OCI-LY3 (cell line): ENCODE measurements at regions not wholly inside any gene's neighbourhood (a gene's known extent, or its start where the extent isn't known, plus 50 kb on each side); places are given as distances from the start of the nearest gene placed in this dataset.

Source experiments
- H2AFZ ChIP-seq: fragments of 200-600, 300-600 bp; shearing (Covaris generic); 2 replicates; pipeline ENCODE4 v1.6.0; 2014; ENCODE audit warnings: antibody characterized with exemption, low read depth, low read length
- H3K27ac ChIP-seq: fragments of 200-600, 300-600 bp; sonication (generic); 2 replicates; pipeline ENCODE4 v1.5.1; 2014; ENCODE audit warnings: mild to moderate bottlenecking, low read length, moderate library complexity, mixed read lengths
- H3K27me3 ChIP-seq: fragments of 200-600, 300-600 bp; sonication (generic); 2 replicates; pipeline ENCODE4 v1.6.1; 2014; ENCODE audit warnings: low read depth, low read length, mixed read lengths
- H3K36me3 ChIP-seq: fragments of 200-600, 300-600 bp; sonication (generic); replicated peaks from 2 replicates; pipeline ENCODE3; 2014; ENCODE audit warnings: low read depth, low read length, mixed read lengths
- H3K4me1 ChIP-seq: fragments of 300-600, 200-600 bp; sonication (generic); 2 replicates; pipeline ENCODE4 v1.6.1; 2014; ENCODE audit warnings: low read length, mixed read lengths
- H3K4me2 ChIP-seq: fragments of 200-600, 300-600 bp; sonication (generic); 2 replicates; pipeline ENCODE4 v1.6.1; 2014; ENCODE audit warnings: low read length, mixed read lengths
- H3K4me3 ChIP-seq: fragments of 300-600, 200-600 bp; sonication (generic); 2 replicates; pipeline ENCODE4 v1.5.1; 2014; ENCODE audit warnings: antibody characterized with exemption, mild to moderate bottlenecking, low read length, moderate library complexity
- H3K79me2 ChIP-seq: fragments of 300-600, 200-600 bp; shearing (Covaris generic); 2 replicates; pipeline ENCODE4 v1.6.1; 2014; ENCODE audit warnings: mild to moderate bottlenecking, low read length, mixed read lengths
- H3K9ac ChIP-seq: fragments of 300-600, 200-600 bp; shearing (Covaris generic); 2 replicates; pipeline ENCODE4 v1.6.0; 2014; ENCODE audit warnings: mild to moderate bottlenecking, low read length, moderate library complexity
- H3K9me3 ChIP-seq: fragments of 200-600, 300-600 bp; shearing (Covaris generic); 2 replicates; pipeline ENCODE4 v1.6.1; 2014; ENCODE audit warnings: low read length, mixed read lengths; ENCODE audit not compliant: insufficient read depth
- H4K20me1 ChIP-seq: fragments of 200-600, 300-600 bp; sonication (generic); 2 replicates; pipeline ENCODE4 v1.6.1; 2016; ENCODE audit warnings: low read length, mixed read lengths; ENCODE audit not compliant: insufficient read depth
- EZH2phosphoT487 ChIP-seq: fragments of 200-600 bp; shearing (Covaris generic); IDR thresholded peaks from 2 replicates; pipeline ENCODE4 v1.6.1; 2018; ENCODE audit warnings: antibody characterized with exemption, mixed run types, low read depth
- TF ChIP-seq, protein P1 (sequence below): fragments of 200-600, 300-600 bp; sonication (generic); IDR thresholded peaks from 2 replicates; pipeline ENCODE4 v1.5.1; 2014; ENCODE audit warnings: antibody characterized with exemption, low read length, low read depth

DNA sequence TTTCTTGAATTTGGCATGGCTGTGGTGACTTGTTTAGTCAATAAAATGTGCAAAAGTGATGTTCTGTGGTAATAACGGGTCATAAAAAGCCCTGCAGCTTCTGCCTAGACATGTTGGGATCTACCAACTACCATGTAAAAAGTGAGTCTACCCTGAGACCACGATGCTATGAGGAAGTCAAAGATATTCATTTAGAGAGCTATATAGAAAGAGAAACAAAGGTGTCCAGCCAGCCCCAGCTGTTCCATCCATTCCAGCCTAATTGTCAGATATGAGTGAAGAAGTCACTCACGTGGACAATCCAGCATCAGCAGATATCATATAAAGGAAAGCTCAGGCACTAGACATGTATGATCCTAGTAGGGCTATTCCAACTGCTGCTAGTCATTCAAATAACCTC, 117.2 kb upstream of the SSTR1 start:
- no peaks in the 10 kb centered on the region for H3K79me2 ChIP-seq
- H3K27ac ChIP-seq: no peak overlapping the region
- TF ChIP-seq EZH2phosphoT487: no peak
- TF ChIP-seq, protein P1, sequence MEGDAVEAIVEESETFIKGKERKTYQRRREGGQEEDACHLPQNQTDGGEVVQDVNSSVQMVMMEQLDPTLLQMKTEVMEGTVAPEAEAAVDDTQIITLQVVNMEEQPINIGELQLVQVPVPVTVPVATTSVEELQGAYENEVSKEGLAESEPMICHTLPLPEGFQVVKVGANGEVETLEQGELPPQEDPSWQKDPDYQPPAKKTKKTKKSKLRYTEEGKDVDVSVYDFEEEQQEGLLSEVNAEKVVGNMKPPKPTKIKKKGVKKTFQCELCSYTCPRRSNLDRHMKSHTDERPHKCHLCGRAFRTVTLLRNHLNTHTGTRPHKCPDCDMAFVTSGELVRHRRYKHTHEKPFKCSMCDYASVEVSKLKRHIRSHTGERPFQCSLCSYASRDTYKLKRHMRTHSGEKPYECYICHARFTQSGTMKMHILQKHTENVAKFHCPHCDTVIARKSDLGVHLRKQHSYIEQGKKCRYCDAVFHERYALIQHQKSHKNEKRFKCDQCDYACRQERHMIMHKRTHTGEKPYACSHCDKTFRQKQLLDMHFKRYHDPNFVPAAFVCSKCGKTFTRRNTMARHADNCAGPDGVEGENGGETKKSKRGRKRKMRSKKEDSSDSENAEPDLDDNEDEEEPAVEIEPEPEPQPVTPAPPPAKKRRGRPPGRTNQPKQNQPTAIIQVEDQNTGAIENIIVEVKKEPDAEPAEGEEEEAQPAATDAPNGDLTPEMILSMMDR: no peak
- no peak overlapping the region for H3K9ac ChIP-seq
- no peaks in the 10 kb centered on the region for H3K36me3 ChIP-seq
- H3K27me3 ChIP-seq: no peaks in the 10 kb centered on the region
- no peaks in the 10 kb centered on the region for H4K20me1 ChIP-seq
- H3K4me3 ChIP-seq: no peak overlapping the region
- no peaks in the 10 kb centered on the region for H3K4me1 ChIP-seq
- H2AFZ ChIP-seq: no peak overlapping the region
- H3K9me3 ChIP-seq: no peaks in the 10 kb centered on the region
- no peak overlapping the region for H3K4me2 ChIP-seq

DNA sequence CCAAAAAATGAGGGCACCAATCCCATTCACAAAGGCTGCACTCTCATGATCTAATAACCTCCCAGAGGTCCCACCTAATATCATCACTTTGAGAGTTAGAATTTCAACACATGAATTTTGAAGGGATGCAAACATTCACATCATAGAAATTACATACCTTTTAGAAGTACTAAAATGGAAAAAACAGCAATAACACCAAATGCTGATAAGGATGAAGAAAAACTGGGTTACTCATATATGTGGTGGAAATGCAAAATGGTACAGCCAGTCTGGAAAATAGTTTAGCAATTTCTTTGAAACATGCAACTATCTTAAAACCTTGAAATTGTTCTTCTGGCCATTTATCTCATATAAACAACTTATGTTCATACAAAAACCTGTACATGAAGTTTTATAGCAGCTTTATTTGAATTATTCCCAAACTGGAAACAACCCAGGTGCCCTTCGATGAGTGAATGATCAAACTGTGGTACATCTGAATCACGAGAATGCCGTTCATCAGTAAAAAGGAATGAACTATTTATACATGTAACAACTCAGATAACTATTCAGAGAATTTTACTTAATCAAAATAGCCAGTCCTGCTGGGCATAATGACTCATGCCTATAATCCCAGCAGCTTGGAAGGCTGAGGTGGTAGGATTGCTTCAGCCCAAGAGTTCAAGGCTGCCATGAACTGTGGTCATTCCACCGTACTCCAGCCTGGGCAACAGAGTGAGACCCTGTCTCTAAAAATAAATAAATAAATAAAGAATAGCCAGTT, 109.4 kb upstream of the SSTR1 start:
- no peaks in the 10 kb centered on the region for H3K79me2 ChIP-seq
- no peak overlapping the region for H2AFZ ChIP-seq
- H3K4me1 ChIP-seq: no peaks in the 10 kb centered on the region
- no peaks in the 10 kb centered on the region for H3K27me3 ChIP-seq
- no peaks in the 10 kb centered on the region for H3K36me3 ChIP-seq
- no peak overlapping the region for H3K4me2 ChIP-seq
- no peak for TF ChIP-seq EZH2phosphoT487
- TF ChIP-seq, protein P1: no peak
- H4K20me1 ChIP-seq: no peaks in the 10 kb centered on the region
- H3K27ac ChIP-seq: no peak overlapping the region
- no peak overlapping the region for H3K9ac ChIP-seq
- peaks cover 4% of the 10 kb centered on the region; the same call in 1 of the 2 replicates for H3K9me3 ChIP-seq
- no peak overlapping the region for H3K4me3 ChIP-seq

DNA sequence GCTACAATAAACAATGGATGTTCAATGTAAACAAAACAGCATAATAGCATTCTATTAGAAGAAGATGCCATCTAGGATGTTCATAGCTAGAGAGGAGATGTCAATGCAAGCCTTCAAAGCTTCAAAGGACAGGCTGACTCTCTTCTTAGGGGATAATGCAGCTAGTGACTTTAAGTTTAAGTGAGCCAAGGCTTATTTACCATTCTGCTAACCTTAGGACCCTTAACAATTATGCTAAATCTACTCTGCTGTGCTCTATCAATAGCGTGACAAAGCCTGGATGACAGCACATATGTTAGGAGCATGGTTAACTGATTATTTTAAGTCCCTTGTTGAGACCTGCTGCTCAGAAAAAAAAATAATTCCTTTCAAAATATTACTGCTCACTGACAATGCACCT, 106.0 kb upstream of the SSTR1 start:
- Histone ChIP-seq H3K9ac (no peak overlapping the region), H4K20me1 (no peaks in the 10 kb centered on the region), H2AFZ (no peak overlapping the region), H3K9me3 (peaks cover 4% of the 10 kb centered on the region; the same call in 1 of the 2 replicates), H3K27ac (no peak overlapping the region), H3K27me3 (no peaks in the 10 kb centered on the region), H3K79me2 (no peaks in the 10 kb centered on the region), H3K4me2 (no peak overlapping the region), H3K4me1 (peaks cover under 1% of the 10 kb centered on the region), H3K4me3 (no peak overlapping the region), H3K36me3 (no peaks in the 10 kb centered on the region)
- no peak for TF ChIP-seq EZH2phosphoT487
- TF ChIP-seq, protein P1: no peak

DNA sequence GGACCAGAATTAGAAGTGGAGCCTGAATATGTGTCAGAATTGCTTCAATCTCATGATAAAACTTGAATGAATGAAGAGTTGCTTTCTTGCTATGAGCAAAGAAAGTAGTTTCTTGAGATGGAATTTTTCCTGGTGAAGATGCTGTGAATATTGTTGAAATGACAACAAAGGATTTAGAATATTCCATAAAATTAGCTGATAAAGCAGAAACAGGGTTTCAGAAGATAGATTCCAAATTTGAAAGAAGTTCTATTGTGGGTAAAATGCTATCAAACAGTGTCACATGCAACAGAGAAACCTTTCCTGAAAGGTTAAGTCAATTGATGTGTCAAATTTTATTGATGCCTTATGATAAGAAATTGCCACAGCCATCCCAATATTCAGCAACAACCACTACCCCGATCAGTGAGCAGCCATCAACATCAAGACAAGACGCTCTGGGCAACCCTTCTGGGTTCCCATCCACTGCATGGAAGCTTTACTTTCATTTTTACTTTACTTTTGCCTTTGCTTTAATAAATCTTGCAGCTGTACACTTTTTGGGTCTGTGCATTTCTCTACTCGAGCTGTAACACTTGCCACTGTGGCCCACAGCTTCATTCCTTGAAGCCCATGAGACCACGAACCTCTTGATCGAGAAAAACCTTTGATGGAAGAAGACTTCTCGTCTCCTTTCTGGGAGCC, 104.0 kb upstream of the SSTR1 start:
- Histone ChIP-seq H3K36me3 (no peaks in the 10 kb centered on the region), H3K79me2 (no peaks in the 10 kb centered on the region), H3K4me1 (peaks cover 11% of the 10 kb centered on the region), H3K27ac (no peak overlapping the region), H3K9me3 (peaks cover 4% of the 10 kb centered on the region; the same call in 1 of the 2 replicates), H4K20me1 (no peaks in the 10 kb centered on the region), H2AFZ (no peak overlapping the region), H3K27me3 (no peaks in the 10 kb centered on the region), H3K9ac (no peak overlapping the region), H3K4me2 (no peak overlapping the region), H3K4me3 (no peak overlapping the region)
- TF ChIP-seq EZH2phosphoT487: no peak
- TF ChIP-seq, protein P1: no peak
